Adrenal gland (tissue), 5 donors: ENCODE measurements at regions not wholly inside any gene's neighbourhood (a gene's known extent, or its start where the extent isn't known, plus 50 kb on each side); places are given as distances from the start of the nearest gene placed in this dataset.

Source experiments
- CTCF ChIP-seq, 6 experiments: fragments of 450-650 bp in 4 of 6; fragments of 200-600 bp in 2 of 6; sonication (generic) in 1 of 6; IDR thresholded peaks; 1 replicate in 5 of 6; 2 replicates in 1 of 6; pipeline versions ENCODE4 v1.5.1 to v1.8.0; 2016 to 2021; ENCODE audit warnings: antibody characterized with exemption in 6 of 6, mild to moderate bottlenecking in 2 of 6, moderate library complexity in 1 of 6
- POLR2A ChIP-seq, 2 donors: fragments of 450-650 bp; IDR thresholded peaks; one replicate each; pipeline ENCODE4 v1.6.1; 2017; ENCODE audit warnings: antibody characterized with exemption in 2 of 2, mild to moderate bottlenecking in 2 of 2, moderate library complexity in 1 of 2
- donor health status: DM: no; HTN: no; CAD: no.

GRCh38 chr5:61766141-61766540 lies 434.1 kb downstream of the ZSWIM6 start:
- TF ChIP-seq CTCF (IDR thresholded peaks at IDR 0.05) = no peak
- no peak for TF ChIP-seq POLR2A (IDR thresholded peaks at IDR 0.05)
